MV-4-11 (cell line): ENCODE measurements at regions not wholly inside any gene's neighbourhood (a gene's known extent, or its start where the extent isn't known, plus 50 kb on each side); places are given as distances from the start of the nearest gene placed in this dataset.
"Not testable (repeated sequence)": the region's sequence is repeated elsewhere in the genome, so short reads cannot be mapped to it uniquely, and the experiment has no call there.

Experiments used
- DNase-seq: peaks from one replicate; lab custom pipeline; 2025; lab: John Stamatoyannopoulos, UW

- DNase-seq = no peak
Measured at GRCh38 chr11:24171869-24172268, 325.0 kb upstream of the LUZP2 start.

- DNase-seq = no peak
Measured at GRCh38 chr11:24181395-24182047, 315.3 kb upstream of the LUZP2 start.

- not testable (repeated sequence) for DNase-seq
Measured at GRCh38 chr11:24185535-24185934, 311.3 kb upstream of the LUZP2 start.

GRCh38 chr11:24196733-24197132 is 300.1 kb upstream of the LUZP2 start:
- no peak for DNase-seq

GRCh38 chr11:24198481-24198880 is 298.4 kb upstream of the LUZP2 start:
- no peak for DNase-seq

- no peak for DNase-seq
Measured at GRCh38 chr11:24199461-24199860, 297.4 kb upstream of the LUZP2 start.

GRCh38 chr11:24206030-24206429 is 290.8 kb upstream of the LUZP2 start:
- DNase-seq = no peak

GRCh38 chr11:24206511-24206910 is 290.3 kb upstream of the LUZP2 start:
- DNase-seq = no peak

GRCh38 chr11:24216488-24216887 is 280.4 kb upstream of the LUZP2 start:
- DNase-seq = no peak

- not testable (repeated sequence) for DNase-seq
Measured at GRCh38 chr11:24217319-24217718, 279.5 kb upstream of the LUZP2 start.

- no peak for DNase-seq
Measured at GRCh38 chr11:24225501-24225900, 271.4 kb upstream of the LUZP2 start.

GRCh38 chr11:24226606-24227005 is 270.2 kb upstream of the LUZP2 start:
- DNase-seq = no peak

- DNase-seq = no peak
Measured at GRCh38 chr11:24233041-24233440, 263.8 kb upstream of the LUZP2 start.

- DNase-seq = no peak
Measured at GRCh38 chr11:24234822-24235508, 261.9 kb upstream of the LUZP2 start.

- DNase-seq = no peak
Measured at GRCh38 chr11:24238771-24239645, 257.8 kb upstream of the LUZP2 start.

GRCh38 chr11:24239930-24240329 is 256.9 kb upstream of the LUZP2 start:
- DNase-seq = no peak

GRCh38 chr11:24240496-24241175 is 256.2 kb upstream of the LUZP2 start:
- peak; percentile 6 for DNase-seq

- no peak for DNase-seq
Measured at GRCh38 chr11:24246715-24247114, 250.1 kb upstream of the LUZP2 start.

- DNase-seq = no peak
Measured at GRCh38 chr11:24247846-24248245, 249.0 kb upstream of the LUZP2 start.

GRCh38 chr11:24249921-24250320 is 246.9 kb upstream of the LUZP2 start:
- DNase-seq = no peak

- DNase-seq = no peak
Measured at GRCh38 chr11:24253237-24253760, 243.6 kb upstream of the LUZP2 start.

- DNase-seq = no peak
Measured at GRCh38 chr11:24264868-24265267, 232.0 kb upstream of the LUZP2 start.
